ENCODE measurements at regions not wholly inside any gene's neighbourhood (a gene's known extent, or its start where the extent isn't known, plus 50 kb on each side); places are given as distances from the start of the nearest gene placed in this dataset.

GRCh38 chr4:186902361-186902760, 178.7 kb upstream of the FAT1 start:
- TF ChIP-seq CTCF (IDR thresholded peaks at IDR 0.05) (no peak), POLR2AphosphoS5 (IDR thresholded peaks at IDR 0.05) (no peak), POLR2A (IDR thresholded peaks at IDR 0.05) (no peak)
